ENCODE measurements at regions not wholly inside any gene's neighbourhood (a gene's known extent, or its start where the extent isn't known, plus 50 kb on each side); places are given as distances from the start of the nearest gene placed in this dataset.

DNA sequence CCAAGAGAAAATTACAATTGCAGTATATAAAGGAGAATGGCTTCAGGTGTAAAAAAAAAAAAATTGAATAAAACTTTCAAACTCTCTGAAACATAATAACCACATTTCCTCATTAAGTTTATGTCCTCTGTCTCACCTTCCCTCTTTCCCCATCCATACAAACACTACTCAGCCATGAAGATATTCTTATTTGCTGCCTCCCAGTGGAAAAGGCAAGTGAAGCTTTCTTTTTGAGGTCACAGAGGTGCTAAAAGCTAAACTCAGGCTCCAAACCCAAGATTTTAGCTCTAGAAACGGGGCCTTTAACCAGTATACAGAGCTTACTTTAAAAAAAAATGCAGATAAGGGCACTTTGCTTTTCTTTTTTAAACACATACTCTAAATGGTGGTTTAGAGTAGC is 1568.5 kb downstream of the FAM181B start:
- no peak overlapping the region for H3K4me3 Mint-ChIP-seq
- H3K27me3 Mint-ChIP-seq = no peaks in the 10 kb centered on the region
- H3K36me3 Mint-ChIP-seq = no peaks in the 10 kb centered on the region
- no peaks in the 10 kb centered on the region for H3K4me1 Mint-ChIP-seq
- ChIA-PET CTCF (no interaction called here), POLR2A (no interaction called here)
- ATAC-seq (replicated peaks in 1 of 4) = no peak
- H3K9me3 ChIP-seq = no peaks in the 10 kb centered on the region
- no peaks in the 10 kb centered on the region for H3K36me3 ChIP-seq (ENCODE audit: control insufficient read depth in 2 of 2, extremely low read depth in 1 of 2, insufficient read depth in 1 of 2, low read length in 1 of 2)
- no peaks in the 10 kb centered on the region for H3K4me1 ChIP-seq (ENCODE audit: control insufficient read depth in 1 of 2, extremely low read depth in 1 of 2, insufficient read depth in 2 of 2, low read length in 2 of 2)
- no CpG with 5 or more reads among the region's 1 CpG for WGBS (ENCODE audit: insufficient coverage)
- no peak for DNase-seq
- no peak overlapping the region for H3K27ac Mint-ChIP-seq
- H3K4me3 ChIP-seq (ENCODE audit: control insufficient read depth in 1 of 2, extremely low read depth in 1 of 2, low read length in 1 of 2) = no peak overlapping the region
- peaks cover 0 to 6% (median 4%) of the 10 kb centered on the region in 3 donors for H3K9me3 Mint-ChIP-seq
- no peaks in the 10 kb centered on the region for H3K27me3 ChIP-seq (replicated peaks in 1 of 2; ENCODE audit: control insufficient read depth in 2 of 2, extremely low read depth in 1 of 2, insufficient read depth in 2 of 2, low read length in 1 of 2)
- no peak overlapping the region for H3K27ac ChIP-seq (ENCODE audit: low read length)

DNA sequence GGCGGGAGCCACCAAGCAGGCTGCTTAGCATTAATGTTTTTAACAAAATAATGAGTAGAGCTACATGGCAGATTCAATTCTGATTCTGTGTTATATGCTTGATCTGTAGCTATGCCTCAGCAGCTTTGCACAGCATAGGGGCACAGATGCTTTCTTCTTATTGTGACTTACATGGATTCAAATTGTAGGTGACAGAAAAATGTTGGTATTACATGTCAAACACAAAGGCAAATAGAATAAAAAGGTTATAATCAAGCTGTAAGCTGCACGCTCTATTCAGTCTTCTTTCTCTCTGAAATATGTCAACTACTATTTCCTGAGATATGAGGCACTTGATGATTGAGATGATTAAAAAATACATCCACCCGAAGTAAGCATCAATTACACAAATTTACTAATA is 1573.8 kb downstream of the FAM181B start:
- Mint-ChIP-seq H3K4me1 (no peaks in the 10 kb centered on the region), H3K27ac (no peak overlapping the region), H3K27me3 (no peaks in the 10 kb centered on the region), H3K4me3 (no peak overlapping the region), H3K9me3 (peaks cover 3 to 10% (median 4%) of the 10 kb centered on the region in 3 donors), H3K36me3 (no peaks in the 10 kb centered on the region)
- Histone ChIP-seq H3K4me1 (ENCODE audit: control insufficient read depth in 1 of 2, extremely low read depth in 1 of 2, insufficient read depth in 2 of 2, low read length in 2 of 2) (no peaks in the 10 kb centered on the region), H3K27me3 (replicated peaks in 1 of 2; ENCODE audit: control insufficient read depth in 2 of 2, extremely low read depth in 1 of 2, insufficient read depth in 2 of 2, low read length in 1 of 2) (no peaks in the 10 kb centered on the region), H3K36me3 (ENCODE audit: control insufficient read depth in 2 of 2, extremely low read depth in 1 of 2, insufficient read depth in 1 of 2, low read length in 1 of 2) (no peaks in the 10 kb centered on the region), H3K9me3 (no peaks in the 10 kb centered on the region), H3K27ac (ENCODE audit: low read length) (no peak overlapping the region), H3K4me3 (ENCODE audit: control insufficient read depth in 1 of 2, extremely low read depth in 1 of 2, low read length in 1 of 2) (no peak overlapping the region)
- WGBS (ENCODE audit: insufficient coverage) = 67% methylated on average over 1 of the region's 3 CpGs
- CTCF ChIA-PET = interaction anchor here (0.7 kb wide), 2 partner anchors 27 to 46 kb away, joined by 3 to 4 read pairs; no protein-coding TSS in a partner anchor
- no peak for DNase-seq
- no peak for ATAC-seq (replicated peaks in 1 of 4)
- POLR2A ChIA-PET = no interaction called here

DNA sequence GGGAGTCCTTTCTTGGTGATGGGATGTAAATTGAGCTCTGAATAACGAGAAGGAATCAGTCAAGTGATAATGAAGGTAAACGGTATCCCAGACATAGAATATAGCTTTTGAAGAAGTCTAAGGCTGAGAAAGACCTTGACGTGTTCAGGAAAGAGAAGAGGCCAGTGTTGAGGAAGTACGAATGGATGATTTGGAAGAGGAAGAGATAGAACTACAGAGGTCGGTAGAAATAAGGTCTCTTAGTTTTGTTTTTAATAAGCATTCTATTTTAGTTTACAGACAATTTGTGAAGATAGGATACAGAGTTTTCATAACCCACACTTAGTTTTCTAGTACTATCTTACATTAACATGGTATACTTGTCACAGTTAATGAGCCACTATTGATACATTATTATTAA is 1598.1 kb downstream of the FAM181B start:
- DNase-seq (no peak), ATAC-seq (replicated peaks in 1 of 4) (no peak)
- H3K4me1 Mint-ChIP-seq = no peaks in the 10 kb centered on the region
- H3K4me3 Mint-ChIP-seq = no peak overlapping the region
- CTCF ChIA-PET = no interaction called here
- WGBS (ENCODE audit: insufficient coverage) = 77% methylated on average over 3 of the region's 5 CpGs
- H3K27me3 Mint-ChIP-seq = no peaks in the 10 kb centered on the region
- no peaks in the 10 kb centered on the region for H3K36me3 ChIP-seq (ENCODE audit: control insufficient read depth in 2 of 2, extremely low read depth in 1 of 2, insufficient read depth in 1 of 2, low read length in 1 of 2)
- no peaks in the 10 kb centered on the region for H3K27me3 ChIP-seq (replicated peaks in 1 of 2; ENCODE audit: control insufficient read depth in 2 of 2, extremely low read depth in 1 of 2, insufficient read depth in 2 of 2, low read length in 1 of 2)
- H3K27ac Mint-ChIP-seq = no peak overlapping the region
- no peaks in the 10 kb centered on the region for H3K36me3 Mint-ChIP-seq
- H3K4me1 ChIP-seq (ENCODE audit: control insufficient read depth in 1 of 2, extremely low read depth in 1 of 2, insufficient read depth in 2 of 2, low read length in 2 of 2) = no peaks in the 10 kb centered on the region
- H3K9me3 Mint-ChIP-seq = peaks cover 4 to 9% (median 8%) of the 10 kb centered on the region in 3 donors
- no peaks in the 10 kb centered on the region for H3K9me3 ChIP-seq
- POLR2A ChIA-PET = no interaction called here
- no peak overlapping the region for H3K4me3 ChIP-seq (ENCODE audit: control insufficient read depth in 1 of 2, extremely low read depth in 1 of 2, low read length in 1 of 2)
- no peak overlapping the region for H3K27ac ChIP-seq (ENCODE audit: low read length)

DNA sequence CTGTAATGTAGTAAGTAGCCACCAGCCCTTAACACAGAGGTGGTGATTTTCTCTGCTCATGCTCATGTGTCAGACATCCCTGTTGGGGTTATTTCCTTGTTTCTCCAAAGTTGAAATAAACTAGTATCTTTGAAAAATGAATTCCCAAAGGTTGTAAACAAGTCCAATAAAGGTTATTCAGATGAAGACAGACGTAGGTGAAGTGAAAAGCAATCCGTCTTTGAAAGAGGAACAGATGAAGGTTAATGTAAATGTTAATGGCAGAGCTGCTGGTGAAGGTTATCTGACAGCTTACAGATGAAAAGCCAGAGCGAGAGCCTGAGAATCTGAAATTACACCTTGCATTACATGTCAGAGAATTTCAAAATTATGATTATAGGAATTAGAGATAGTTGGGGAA is 1604.0 kb downstream of the FAM181B start:
- Histone ChIP-seq H3K4me1 (ENCODE audit: control insufficient read depth in 1 of 2, extremely low read depth in 1 of 2, insufficient read depth in 2 of 2, low read length in 2 of 2) (no peaks in the 10 kb centered on the region), H3K27ac (ENCODE audit: low read length) (no peak overlapping the region), H3K4me3 (ENCODE audit: control insufficient read depth in 1 of 2, extremely low read depth in 1 of 2, low read length in 1 of 2) (no peak overlapping the region), H3K27me3 (replicated peaks in 1 of 2; ENCODE audit: control insufficient read depth in 2 of 2, extremely low read depth in 1 of 2, insufficient read depth in 2 of 2, low read length in 1 of 2) (no peaks in the 10 kb centered on the region), H3K36me3 (ENCODE audit: control insufficient read depth in 2 of 2, extremely low read depth in 1 of 2, insufficient read depth in 1 of 2, low read length in 1 of 2) (no peaks in the 10 kb centered on the region), H3K9me3 (no peaks in the 10 kb centered on the region)
- Mint-ChIP-seq H3K9me3 (peaks cover 3 to 12% (median 3%) of the 10 kb centered on the region in 3 donors), H3K4me1 (no peaks in the 10 kb centered on the region), H3K27ac (no peak overlapping the region), H3K27me3 (no peaks in the 10 kb centered on the region), H3K4me3 (no peak overlapping the region), H3K36me3 (no peaks in the 10 kb centered on the region)
- DNase-seq (no peak), ATAC-seq (replicated peaks in 1 of 4) (no peak)
- POLR2A ChIA-PET = no interaction called here
- WGBS (ENCODE audit: insufficient coverage) = 62% methylated on average over 2 of the region's 3 CpGs
- CTCF ChIA-PET = no interaction called here

DNA sequence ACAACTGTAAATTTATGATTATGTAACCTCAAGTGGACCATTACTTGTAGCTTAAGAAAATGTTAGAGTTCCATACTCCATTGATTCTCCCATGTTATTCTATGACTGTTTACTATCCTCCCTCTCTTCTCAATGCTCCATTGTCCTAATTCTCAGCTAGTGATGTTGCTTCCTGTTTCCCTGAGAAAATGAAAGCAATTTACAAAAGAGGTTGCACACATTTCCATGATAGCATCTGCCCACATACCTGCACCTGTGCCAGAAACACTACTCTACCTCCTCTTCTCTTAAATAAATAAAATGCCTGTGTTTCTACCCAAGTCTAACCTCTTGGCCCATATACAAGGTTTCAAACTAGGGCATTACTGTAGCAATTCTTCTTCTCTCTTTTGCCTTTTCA is 1620.9 kb downstream of the FAM181B start:
- no peak for ATAC-seq (replicated peaks in 1 of 4)

DNA sequence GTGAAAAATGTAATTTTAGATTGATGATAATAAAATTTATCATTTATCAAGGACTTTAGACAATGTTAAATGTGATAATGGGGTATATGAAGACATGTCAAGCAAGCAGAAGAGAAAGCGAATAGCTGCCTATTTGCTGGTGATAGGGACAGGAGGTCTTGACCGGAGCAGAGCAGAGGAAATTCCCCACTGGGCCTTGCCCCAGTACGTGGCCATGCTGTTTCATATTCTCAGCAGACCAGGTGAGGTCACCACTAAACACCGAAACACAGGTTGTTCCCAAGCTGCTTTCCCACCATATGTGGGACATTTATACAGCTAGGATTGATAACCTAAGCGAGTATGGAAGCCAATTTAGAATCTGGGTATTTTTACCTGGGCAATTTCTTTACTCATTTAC is 1629.6 kb downstream of the FAM181B start:
- H3K27me3 ChIP-seq (replicated peaks in 1 of 2; ENCODE audit: control insufficient read depth in 2 of 2, extremely low read depth in 1 of 2, insufficient read depth in 2 of 2, low read length in 1 of 2) = no peaks in the 10 kb centered on the region
- Mint-ChIP-seq H3K9me3 (peaks cover 10 to 13% (median 12%) of the 10 kb centered on the region in 3 donors), H3K27ac (no peak overlapping the region), H3K27me3 (no peaks in the 10 kb centered on the region), H3K4me1 (no peaks in the 10 kb centered on the region), H3K4me3 (no peak overlapping the region), H3K36me3 (no peaks in the 10 kb centered on the region)
- CTCF ChIA-PET = no interaction called here
- 90% methylated on average over 3 of the region's 5 CpGs for WGBS (ENCODE audit: insufficient coverage)
- no peak overlapping the region for H3K4me3 ChIP-seq (ENCODE audit: control insufficient read depth in 1 of 2, extremely low read depth in 1 of 2, low read length in 1 of 2)
- H3K4me1 ChIP-seq (ENCODE audit: control insufficient read depth in 1 of 2, extremely low read depth in 1 of 2, insufficient read depth in 2 of 2, low read length in 2 of 2) = no peaks in the 10 kb centered on the region
- H3K36me3 ChIP-seq (ENCODE audit: control insufficient read depth in 2 of 2, extremely low read depth in 1 of 2, insufficient read depth in 1 of 2, low read length in 1 of 2) = no peaks in the 10 kb centered on the region
- POLR2A ChIA-PET = no interaction called here
- H3K9me3 ChIP-seq = no peaks in the 10 kb centered on the region
- no peak for ATAC-seq (replicated peaks in 1 of 4)
- no peak overlapping the region for H3K27ac ChIP-seq (ENCODE audit: low read length)
- DNase-seq = no peak

More for the DNA sequence above, 1620.9 kb downstream of the FAM181B start:
- Mint-ChIP-seq H3K27me3 (no peaks in the 10 kb centered on the region), H3K9me3 (peaks cover 4 to 8% (median 6%) of the 10 kb centered on the region in 3 donors), H3K27ac (no peak overlapping the region), H3K4me1 (no peaks in the 10 kb centered on the region), H3K36me3 (no peaks in the 10 kb centered on the region), H3K4me3 (no peak overlapping the region)
- no peak for DNase-seq
- CTCF ChIA-PET = no interaction called here
- no peaks in the 10 kb centered on the region for H3K36me3 ChIP-seq (ENCODE audit: control insufficient read depth in 2 of 2, extremely low read depth in 1 of 2, insufficient read depth in 1 of 2, low read length in 1 of 2)
- POLR2A ChIA-PET = no interaction called here
- no peaks in the 10 kb centered on the region for H3K27me3 ChIP-seq (replicated peaks in 1 of 2; ENCODE audit: control insufficient read depth in 2 of 2, extremely low read depth in 1 of 2, insufficient read depth in 2 of 2, low read length in 1 of 2)
- no peak overlapping the region for H3K4me3 ChIP-seq (ENCODE audit: control insufficient read depth in 1 of 2, extremely low read depth in 1 of 2, low read length in 1 of 2)
- no peaks in the 10 kb centered on the region for H3K4me1 ChIP-seq (ENCODE audit: control insufficient read depth in 1 of 2, extremely low read depth in 1 of 2, insufficient read depth in 2 of 2, low read length in 2 of 2)
- no peaks in the 10 kb centered on the region for H3K9me3 ChIP-seq
- no peak overlapping the region for H3K27ac ChIP-seq (ENCODE audit: low read length)

DNA sequence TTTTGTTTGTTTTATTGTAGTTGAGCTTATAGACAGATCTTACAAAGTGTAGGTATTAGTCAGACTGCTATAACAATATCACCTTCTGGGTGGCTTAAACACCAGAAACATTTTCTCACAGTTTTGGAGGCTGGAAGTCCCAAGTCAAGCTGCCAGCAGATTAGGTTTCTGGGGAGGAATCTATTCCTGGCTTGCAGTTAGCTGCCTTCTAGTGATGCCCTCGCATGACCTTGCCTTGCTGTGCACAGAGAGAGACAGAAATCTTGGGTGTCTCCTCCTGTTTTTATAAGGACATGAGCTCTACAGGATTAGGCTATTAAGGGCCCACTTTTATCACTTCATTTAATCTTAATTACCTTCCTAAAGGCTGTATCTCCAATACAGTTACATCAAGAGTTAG is 1635.2 kb downstream of the FAM181B start:
- CTCF ChIA-PET = no interaction called here
- Histone ChIP-seq H3K4me1 (ENCODE audit: control insufficient read depth in 1 of 2, extremely low read depth in 1 of 2, insufficient read depth in 2 of 2, low read length in 2 of 2) (no peaks in the 10 kb centered on the region), H3K27me3 (replicated peaks in 1 of 2; ENCODE audit: control insufficient read depth in 2 of 2, extremely low read depth in 1 of 2, insufficient read depth in 2 of 2, low read length in 1 of 2) (no peaks in the 10 kb centered on the region), H3K27ac (ENCODE audit: low read length) (no peak overlapping the region), H3K4me3 (ENCODE audit: control insufficient read depth in 1 of 2, extremely low read depth in 1 of 2, low read length in 1 of 2) (no peak overlapping the region), H3K36me3 (ENCODE audit: control insufficient read depth in 2 of 2, extremely low read depth in 1 of 2, insufficient read depth in 1 of 2, low read length in 1 of 2) (no peaks in the 10 kb centered on the region), H3K9me3 (no peaks in the 10 kb centered on the region)
- ATAC-seq (replicated peaks in 1 of 4) (no peak), DNase-seq (no peak)
- Mint-ChIP-seq H3K9me3 (peaks cover 7 to 13% (median 10%) of the 10 kb centered on the region in 3 donors), H3K4me3 (no peak overlapping the region), H3K36me3 (no peaks in the 10 kb centered on the region), H3K27ac (no peak overlapping the region), H3K27me3 (no peaks in the 10 kb centered on the region), H3K4me1 (no peaks in the 10 kb centered on the region)
- POLR2A ChIA-PET = no interaction called here
- WGBS (ENCODE audit: insufficient coverage) = 71% methylated on average over 1 of the region's 1 CpG
